GM21423 (cell line): ENCODE measurements at regions not wholly inside any gene's neighbourhood (a gene's known extent, or its start where the extent isn't known, plus 50 kb on each side); places are given as distances from the start of the nearest gene placed in this dataset.
A peak's percentile ranks its signal among the peaks of the same experiment; 100 is the strongest.

ENCODE experiments used
- ATAC-seq: cut with Tn5 transposase; IDR thresholded peaks from one replicate; pipeline ENCODE4 v1.9.1; 2021; ENCODE audit warnings: mild to moderate bottlenecking, moderate library complexity; ENCODE audit not compliant: unreplicated experiment

DNA sequence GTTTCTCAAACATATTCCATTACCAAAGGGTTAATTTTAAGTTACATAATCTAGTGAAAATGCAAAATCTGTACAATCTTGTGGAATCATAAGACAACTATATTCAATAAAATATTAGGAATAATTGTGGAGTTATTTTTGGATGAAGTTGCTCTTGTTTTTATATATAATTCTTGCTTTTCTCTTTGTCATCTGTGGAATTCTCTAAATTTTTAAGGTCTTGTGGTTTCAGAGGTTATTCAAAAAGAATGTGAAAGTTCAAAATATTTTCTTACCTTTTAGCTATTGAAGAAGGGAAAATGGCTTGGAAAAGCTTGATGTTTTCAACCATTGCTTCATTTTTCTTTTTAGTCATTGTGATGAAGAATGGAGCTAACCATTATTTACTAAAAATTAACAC is 552.1 kb downstream of the TFEC start:
- ATAC-seq: no peak

DNA sequence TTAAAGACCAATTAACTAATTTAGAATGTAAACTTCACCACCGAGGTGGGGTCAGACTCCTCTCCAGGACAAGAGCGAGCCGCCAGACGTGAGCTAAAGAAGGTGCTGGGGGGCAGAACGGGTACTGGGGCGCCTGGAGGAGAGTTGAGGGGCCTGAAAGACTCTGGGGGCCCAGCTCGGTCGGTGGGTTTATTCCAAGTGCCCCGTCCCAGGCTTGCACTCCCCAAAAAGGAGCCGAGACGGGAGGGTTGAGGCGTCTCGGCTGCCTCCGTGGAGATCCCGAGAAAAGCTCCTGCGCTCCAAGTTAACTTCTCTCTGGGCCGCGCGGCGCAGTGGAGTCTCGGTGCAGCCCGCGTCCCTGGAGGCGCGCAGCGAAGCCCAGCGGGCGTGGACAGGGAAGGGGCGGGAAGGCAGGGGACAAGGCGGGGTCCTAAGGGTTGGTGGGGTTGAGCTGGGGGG is 553.3 kb downstream of the TFEC start:
- no peak for ATAC-seq

- no peak for ATAC-seq
Measured at GRCh38 chr7:115476671-115477181, 553.8 kb downstream of the TFEC start.

- ATAC-seq: no peak
Measured at GRCh38 chr7:115475761-115476385, 554.0 kb downstream of the MDFIC start.

- ATAC-seq: no peak
Measured at GRCh38 chr7:115475206-115475605, 553.3 kb downstream of the MDFIC start.

DNA sequence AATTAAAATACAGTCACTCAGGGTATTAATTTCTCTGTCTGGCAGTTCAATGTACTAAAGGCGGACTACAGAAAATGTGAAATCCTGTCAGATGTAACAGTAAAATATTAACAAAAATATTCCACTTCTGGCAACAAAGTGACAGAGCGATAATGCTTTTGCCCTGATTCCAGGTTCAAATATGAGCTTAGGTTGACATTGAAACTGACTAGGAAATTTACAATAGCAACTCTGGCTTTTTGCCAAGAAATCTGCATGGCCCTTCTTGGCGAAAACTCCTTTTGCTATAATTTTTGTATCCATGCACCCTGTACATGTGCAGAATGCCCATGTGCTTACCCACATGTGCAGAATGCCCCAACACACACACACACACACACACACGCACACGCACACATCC is 552.2 kb downstream of the MDFIC start:
- no peak for ATAC-seq

GRCh38 chr7:115471891-115472290 is 550.0 kb downstream of the MDFIC start:
- no peak for ATAC-seq

DNA sequence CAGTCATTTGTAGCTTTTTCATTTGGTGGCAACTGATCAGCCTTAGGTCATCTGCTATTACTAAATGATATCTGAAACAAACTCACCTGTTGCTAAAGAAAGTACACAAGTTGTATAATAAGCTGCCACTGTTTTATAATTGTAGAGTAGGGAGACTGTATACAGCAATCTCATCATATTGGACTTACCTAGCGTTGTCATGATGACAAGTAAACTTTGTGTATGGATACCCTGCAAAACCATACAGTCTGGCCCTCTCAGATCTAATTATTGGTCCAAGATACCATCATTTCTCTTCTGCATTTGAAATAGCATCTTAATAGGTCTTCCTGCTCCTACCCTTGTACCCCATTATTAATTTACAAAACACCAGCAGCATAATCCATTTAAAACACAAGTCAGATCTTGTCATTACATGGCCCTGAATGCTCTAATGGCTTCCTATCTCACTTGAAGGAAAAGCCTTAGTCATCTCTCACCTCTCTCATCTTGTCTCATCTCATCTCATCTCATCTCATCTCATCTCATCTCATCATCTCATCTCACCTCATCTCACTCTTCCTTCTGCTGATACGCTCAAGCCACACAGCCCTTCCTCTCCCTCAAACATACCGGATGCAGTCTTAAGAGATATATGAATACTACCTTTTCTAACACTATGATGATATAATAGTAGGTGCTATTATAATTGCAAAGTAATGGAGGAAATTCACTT is 540.6 kb downstream of the MDFIC start:
- ATAC-seq: no peak

GRCh38 chr7:115449689-115450088 is 527.8 kb downstream of the MDFIC start:
- no peak for ATAC-seq

DNA sequence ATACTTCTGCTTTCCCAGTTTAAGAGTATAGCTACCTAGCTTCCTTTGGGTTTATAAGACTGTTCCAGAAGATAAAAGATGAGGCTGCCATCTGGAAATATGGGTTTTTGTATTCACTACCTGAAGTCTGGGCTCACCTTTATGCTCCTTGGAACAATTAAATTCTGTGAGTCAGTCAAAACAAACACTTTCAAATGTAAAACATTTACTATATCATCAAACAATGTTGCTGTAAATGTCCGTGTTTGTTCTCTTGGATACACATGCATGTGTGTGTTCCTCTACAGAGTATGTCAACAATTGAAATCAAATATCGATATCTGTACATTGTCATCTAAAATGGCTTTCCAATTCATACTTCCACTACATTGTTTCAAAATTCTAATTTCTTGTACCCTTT is 525.6 kb downstream of the MDFIC start:
- no peak for ATAC-seq

DNA sequence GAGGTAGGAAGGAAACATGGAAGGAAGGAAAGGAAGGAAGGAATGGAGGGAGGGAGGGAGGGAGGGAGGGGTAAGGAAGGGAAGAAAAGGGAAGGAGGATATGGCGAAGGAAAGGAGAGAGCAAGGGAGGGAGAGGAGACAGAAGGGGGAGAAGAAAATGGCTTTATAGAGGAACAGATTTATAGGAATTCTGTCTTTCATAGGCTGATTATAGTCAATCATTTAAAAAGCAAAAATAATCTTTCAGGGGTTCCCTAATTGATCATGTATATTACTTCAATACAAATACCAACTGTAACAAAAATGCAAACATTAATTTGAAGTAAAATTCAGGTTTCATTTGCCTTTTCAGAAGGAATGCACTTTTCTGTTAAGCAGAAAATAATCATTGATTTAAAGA is 519.1 kb downstream of the MDFIC start:
- no peak for ATAC-seq

DNA sequence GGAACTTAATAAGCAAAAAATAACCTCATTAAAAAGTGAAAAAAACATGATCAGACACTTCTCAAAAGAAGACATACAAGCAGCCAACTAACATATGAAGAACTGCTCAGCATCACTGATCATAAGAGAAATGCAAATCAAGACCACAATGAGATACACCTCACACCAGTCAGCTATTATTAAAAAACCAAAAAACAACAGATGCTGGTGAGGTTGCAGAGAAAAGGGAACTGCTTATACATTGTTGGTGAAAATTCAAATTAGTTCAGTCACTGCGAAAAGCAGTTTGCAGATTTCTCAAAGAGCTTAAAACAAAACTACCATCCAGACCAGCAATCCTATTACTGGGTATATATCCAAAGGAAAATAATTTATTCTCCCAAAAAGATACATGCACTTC is 513.3 kb downstream of the MDFIC start:
- ATAC-seq: peak; percentile 97

DNA sequence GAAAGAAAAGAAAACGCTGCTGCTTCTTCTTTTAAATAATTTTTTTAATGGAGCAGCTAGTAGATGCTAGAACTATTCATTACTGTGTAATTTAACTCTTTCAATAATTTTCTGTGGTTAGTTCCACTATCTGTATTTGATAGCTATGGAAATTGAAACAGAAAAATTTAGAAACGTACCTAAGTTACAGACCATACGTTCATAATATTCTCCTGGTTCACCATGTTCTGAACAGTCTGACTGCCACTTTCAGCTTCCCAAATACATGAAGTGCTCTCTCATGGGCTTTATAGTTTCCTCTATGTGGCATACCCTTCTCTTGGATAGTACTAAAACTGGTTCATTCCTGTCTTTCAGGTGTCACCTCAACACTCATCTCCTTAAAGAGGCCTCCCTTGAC is 508.0 kb downstream of the MDFIC start:
- ATAC-seq: no peak

- ATAC-seq: no peak
Measured at GRCh38 chr7:115417662-115418061, 495.8 kb downstream of the MDFIC start.

DNA sequence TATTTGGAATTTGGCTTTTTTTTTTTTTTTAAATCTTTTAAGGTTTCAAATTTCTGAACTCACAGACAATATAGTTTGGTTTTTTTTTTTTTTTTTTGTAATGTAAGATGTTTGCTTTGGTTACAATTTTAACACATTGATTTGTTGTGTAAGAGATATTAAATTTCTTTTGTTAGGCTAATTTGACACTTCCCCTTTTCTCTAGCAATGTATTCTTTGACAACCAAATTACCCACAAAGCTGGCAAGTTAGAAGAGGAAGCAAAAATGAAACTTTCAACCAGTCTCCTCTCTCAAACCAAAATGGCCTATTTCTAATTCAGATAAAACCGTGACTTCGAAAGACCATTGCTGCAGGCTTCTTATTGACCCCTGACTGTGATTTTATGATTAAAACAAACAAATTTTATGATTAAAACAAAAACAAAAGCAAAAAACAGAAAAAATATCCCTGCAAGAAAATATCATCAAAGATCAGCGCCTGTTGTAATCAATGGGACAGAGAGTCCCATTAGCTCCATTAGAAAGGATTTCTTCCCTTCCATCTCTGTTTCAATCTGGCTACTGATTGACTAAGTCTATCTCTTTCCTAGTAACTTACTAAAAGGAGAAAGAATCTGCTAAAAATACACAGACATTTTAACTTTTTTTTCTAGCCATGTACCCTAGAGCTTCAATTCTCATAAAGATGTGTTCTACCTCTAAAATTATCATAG is 489.2 kb downstream of the MDFIC start:
- peak; percentile 96 for ATAC-seq

GRCh38 chr7:115410434-115410820 is 488.5 kb downstream of the MDFIC start:
- ATAC-seq: peak; percentile 36

- ATAC-seq: no peak
Measured at GRCh38 chr7:115409682-115410433, 488.0 kb downstream of the MDFIC start.

GRCh38 chr7:115406219-115406618 is 484.3 kb downstream of the MDFIC start:
- no peak for ATAC-seq

- no peak for ATAC-seq
Measured at GRCh38 chr7:115387137-115387536, 465.2 kb downstream of the MDFIC start.

DNA sequence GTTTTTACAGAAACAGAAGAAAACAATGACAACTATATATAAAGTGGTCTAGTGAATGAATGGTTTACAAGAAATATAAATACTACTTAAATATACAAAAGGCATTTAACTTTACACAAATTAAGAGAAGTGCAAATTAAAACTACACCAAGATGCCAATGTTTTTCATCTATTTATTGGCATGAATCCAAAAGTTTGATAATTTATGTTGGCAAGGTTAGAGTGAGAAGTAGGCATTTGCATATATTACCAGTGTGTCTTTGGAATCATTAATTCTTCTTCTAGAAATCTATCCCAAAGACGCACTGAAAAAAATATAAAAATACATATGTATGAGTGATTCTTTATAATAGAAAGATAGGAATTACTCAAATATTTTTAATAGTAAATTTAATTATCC is 457.4 kb downstream of the MDFIC start:
- no peak for ATAC-seq

DNA sequence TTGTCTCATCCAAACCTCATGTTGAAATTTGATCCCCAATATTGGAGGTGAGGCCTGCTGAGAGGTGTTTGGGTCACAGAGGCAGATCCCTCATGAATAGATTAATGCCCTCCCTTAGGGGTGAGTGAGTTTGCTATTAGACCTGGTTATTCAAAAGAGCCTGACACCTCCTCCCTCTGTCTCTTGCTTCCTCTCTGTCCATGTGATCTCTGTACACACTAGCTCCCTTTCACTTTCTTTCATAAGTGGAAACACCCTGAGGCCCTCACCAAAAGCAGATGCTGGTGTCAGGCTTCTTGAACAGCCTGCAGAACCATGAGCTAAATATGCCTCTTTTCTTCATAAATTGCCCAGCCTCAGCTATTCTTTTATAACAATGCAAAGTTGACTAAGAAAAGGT is 447.1 kb downstream of the MDFIC start:
- peak; percentile 64 for ATAC-seq
